WI38 (cell line): ENCODE measurements at regions not wholly inside any gene's neighbourhood (a gene's known extent, or its start where the extent isn't known, plus 50 kb on each side); places are given as distances from the start of the nearest gene placed in this dataset.

Source experiments
- H3K4me3 ChIP-seq: 2 replicates; pipeline ENCODE4 v1.5.1; 2011; ENCODE audit warnings: low read depth, mild to moderate bottlenecking, control low read depth, low read length
- TF ChIP-seq, protein P1 (sequence below): IDR thresholded peaks from 2 replicates; pipeline ENCODE4 v1.5.1; 2012; ENCODE audit warnings: low read depth, mild to moderate bottlenecking, control low read depth, low read length

DNA sequence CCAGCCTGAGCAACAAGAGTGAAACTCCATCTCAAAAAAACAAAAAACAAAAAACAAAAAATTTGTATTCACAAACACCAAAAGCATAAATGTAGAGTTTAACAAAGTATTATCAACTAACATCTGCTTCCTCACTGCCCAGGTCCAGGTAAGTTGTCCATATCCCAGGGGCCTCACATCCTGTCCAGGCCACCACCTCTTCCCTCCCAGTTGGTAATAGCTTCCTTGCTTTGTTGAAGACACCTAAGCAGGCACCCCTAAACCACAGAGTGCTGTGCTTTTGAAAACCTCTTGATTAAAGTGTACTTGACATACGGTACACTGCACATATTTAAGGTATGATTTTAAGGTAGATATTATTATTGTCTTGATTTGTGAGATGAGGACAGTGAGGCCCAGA lies 299.8 kb downstream of the SHQ1 start:
- H3K4me3 ChIP-seq, result no peak overlapping the region
- TF ChIP-seq, protein P1, sequence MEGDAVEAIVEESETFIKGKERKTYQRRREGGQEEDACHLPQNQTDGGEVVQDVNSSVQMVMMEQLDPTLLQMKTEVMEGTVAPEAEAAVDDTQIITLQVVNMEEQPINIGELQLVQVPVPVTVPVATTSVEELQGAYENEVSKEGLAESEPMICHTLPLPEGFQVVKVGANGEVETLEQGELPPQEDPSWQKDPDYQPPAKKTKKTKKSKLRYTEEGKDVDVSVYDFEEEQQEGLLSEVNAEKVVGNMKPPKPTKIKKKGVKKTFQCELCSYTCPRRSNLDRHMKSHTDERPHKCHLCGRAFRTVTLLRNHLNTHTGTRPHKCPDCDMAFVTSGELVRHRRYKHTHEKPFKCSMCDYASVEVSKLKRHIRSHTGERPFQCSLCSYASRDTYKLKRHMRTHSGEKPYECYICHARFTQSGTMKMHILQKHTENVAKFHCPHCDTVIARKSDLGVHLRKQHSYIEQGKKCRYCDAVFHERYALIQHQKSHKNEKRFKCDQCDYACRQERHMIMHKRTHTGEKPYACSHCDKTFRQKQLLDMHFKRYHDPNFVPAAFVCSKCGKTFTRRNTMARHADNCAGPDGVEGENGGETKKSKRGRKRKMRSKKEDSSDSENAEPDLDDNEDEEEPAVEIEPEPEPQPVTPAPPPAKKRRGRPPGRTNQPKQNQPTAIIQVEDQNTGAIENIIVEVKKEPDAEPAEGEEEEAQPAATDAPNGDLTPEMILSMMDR, result no peak

DNA sequence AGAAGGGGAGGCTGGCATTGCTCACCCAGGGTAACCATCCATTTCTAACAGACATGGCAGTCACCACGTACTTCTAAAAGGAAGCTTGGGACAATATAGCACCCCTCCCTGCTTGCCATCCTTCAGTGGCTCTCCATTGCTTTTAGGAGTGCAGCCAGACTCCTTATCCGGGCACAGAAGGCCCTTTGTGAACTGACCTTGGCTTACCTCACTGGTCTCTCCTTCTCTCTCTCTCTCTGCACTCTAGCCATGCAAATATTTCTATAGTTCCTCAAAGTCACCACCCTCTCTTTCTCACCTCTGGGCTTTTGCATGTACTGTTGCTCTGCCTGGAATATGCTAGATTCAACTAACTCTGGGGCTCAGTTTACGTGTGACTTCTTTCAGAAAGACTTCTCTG lies 301.1 kb downstream of the SHQ1 start:
- TF ChIP-seq, protein P1, result no peak

DNA sequence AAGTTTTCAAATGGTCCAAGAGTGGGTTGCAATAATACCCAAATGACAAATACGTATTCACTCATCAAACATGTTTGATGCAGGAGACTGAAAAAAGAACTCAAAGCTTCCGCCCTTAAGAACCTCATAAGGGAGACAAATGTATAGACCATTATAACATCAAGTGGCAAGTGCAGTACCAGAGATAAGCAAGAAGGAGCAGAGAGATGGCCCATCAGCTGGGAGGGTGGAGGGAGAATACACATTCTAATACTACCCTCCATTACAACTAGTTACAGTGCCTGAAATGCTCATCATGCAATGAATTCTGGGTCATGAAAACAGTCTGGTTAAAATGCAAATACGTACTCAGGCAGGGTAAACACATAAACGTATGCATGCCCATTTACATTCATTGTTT lies 304.0 kb downstream of the SHQ1 start:
- TF ChIP-seq, protein P1, result no peak

More for the DNA sequence above, 301.1 kb downstream of the SHQ1 start:
- H3K4me3 ChIP-seq, result no peak overlapping the region

DNA sequence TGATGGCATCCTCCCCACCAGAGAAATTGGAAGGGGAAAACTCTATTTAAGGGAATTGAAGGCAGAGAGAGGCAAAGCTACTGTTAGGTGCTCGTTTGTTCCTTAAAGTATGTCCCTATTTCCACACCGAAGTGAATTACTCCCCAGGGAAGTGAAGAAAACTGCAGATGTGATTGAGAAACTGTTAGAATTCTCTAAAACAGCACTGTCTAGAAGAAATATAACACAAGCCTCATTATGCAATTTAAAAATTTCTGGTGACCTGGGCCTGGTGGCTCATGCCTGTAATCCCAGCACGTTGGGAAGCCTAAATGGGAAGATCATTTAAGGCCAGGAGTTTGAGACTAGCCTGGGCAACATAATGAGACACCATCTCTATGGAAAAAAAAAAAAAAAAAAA lies 305.0 kb downstream of the SHQ1 start:
- TF ChIP-seq, protein P1, result no peak

More for the DNA sequence above, 304.0 kb downstream of the SHQ1 start:
- no peak overlapping the region for H3K4me3 ChIP-seq

DNA sequence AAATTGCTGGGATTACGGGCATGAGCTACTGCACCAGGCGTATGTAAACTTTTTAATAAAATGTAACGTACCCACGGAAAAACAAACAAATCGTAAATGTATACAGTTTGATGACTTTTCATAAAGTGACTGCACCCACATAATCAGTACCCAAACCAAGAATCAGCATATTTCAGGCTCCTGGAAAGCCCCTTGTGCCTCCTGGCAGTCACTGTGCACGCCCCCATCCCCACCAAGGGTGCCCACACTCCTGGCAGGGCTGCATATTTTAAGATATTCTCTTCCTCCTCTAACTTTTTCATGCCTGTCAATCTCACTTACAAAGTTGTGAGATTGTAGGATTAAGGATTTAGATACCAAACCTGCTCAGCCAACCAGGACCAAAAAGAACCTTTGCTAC lies 305.5 kb downstream of the SHQ1 start:
- H3K4me3 ChIP-seq, result no peak overlapping the region
- TF ChIP-seq, protein P1, result no peak

More for the DNA sequence above, 305.0 kb downstream of the SHQ1 start:
- H3K4me3 ChIP-seq, result no peak overlapping the region

DNA sequence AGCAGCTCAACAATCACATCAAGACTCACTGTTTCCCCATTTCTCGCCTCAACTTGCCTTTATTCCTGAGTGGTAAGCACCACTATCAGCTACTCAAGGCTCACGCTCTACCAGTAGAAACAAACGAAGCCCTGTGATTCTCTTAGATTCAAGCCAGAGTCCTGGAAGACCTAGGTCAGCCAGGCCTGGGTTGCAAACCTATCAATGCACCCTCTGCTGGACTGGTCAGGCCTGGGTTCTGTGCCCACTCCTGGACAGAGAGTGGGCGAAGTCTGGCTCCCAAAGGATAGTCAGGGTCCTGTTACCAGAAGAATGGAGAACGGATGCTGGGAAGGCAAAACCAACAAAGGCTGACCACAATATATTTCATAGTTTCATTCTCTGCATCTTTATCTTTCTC lies 308.4 kb downstream of the SHQ1 start:
- TF ChIP-seq, protein P1, result no peak
- H3K4me3 ChIP-seq, result no peak overlapping the region

DNA sequence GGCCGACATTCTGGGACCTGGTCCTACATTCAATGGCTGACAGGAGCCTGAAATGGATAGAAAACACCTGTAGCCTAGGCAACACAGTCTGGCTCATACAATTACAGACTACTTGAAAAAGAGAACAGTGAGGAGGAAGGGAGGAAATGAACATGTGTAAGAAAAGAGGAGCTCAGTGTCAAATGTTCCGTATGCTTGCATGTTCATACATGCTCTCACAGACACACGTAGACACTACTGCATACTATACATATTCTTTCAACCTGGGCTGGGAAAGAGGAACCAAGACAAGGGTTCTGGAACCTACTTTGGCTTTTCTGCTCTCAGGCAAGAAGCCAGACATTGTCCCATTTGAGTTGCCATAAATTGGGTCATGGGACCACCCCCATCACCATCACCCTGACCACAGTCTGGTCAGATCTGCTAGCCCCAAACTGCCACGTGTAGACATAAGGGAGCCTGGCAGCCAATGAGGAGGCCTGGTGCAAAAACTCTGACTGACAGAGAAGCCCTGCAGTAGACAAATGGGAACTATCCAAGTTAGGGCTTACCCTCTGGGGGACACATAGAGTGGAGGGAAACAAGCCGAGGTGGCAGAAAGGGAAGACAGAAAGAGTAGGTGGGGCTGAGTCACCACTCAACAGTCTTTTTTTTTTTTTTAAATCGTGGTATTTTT lies 310.0 kb downstream of the SHQ1 start:
- TF ChIP-seq, protein P1, result no peak
- H3K4me3 ChIP-seq, result no peak overlapping the region
